ENCODE measurements at regions not wholly inside any gene's neighbourhood (a gene's known extent, or its start where the extent isn't known, plus 50 kb on each side); places are given as distances from the start of the nearest gene placed in this dataset.

- Mint-ChIP-seq H3K4me1 (no peaks in the 10 kb centered on the region), H3K4me3 (no peak overlapping the region), H3K9me3 (peaks cover 0 to 4% (median 0%) of the 10 kb centered on the region in 7 donors), H3K27me3 (ENCODE audit: low read depth in 3 of 3) (no peaks in the 10 kb centered on the region), H3K27ac (no peak overlapping the region), H3K36me3 (no peaks in the 10 kb centered on the region)
- no peak overlapping the region for H2AFZ ChIP-seq (ENCODE audit: insufficient read depth, low read depth, low read length, poor library complexity, severe bottlenecking)
- no peaks in the 10 kb centered on the region for H3K27me3 ChIP-seq (ENCODE audit: control insufficient read depth in 2 of 2, insufficient read depth in 2 of 2, low read length in 2 of 2)
- TF ChIP-seq, protein P1, sequence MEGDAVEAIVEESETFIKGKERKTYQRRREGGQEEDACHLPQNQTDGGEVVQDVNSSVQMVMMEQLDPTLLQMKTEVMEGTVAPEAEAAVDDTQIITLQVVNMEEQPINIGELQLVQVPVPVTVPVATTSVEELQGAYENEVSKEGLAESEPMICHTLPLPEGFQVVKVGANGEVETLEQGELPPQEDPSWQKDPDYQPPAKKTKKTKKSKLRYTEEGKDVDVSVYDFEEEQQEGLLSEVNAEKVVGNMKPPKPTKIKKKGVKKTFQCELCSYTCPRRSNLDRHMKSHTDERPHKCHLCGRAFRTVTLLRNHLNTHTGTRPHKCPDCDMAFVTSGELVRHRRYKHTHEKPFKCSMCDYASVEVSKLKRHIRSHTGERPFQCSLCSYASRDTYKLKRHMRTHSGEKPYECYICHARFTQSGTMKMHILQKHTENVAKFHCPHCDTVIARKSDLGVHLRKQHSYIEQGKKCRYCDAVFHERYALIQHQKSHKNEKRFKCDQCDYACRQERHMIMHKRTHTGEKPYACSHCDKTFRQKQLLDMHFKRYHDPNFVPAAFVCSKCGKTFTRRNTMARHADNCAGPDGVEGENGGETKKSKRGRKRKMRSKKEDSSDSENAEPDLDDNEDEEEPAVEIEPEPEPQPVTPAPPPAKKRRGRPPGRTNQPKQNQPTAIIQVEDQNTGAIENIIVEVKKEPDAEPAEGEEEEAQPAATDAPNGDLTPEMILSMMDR (IDR thresholded peaks at IDR 0.05) = no peak
- H3K9ac ChIP-seq (ENCODE audit: insufficient read depth, low read length, poor library complexity, severe bottlenecking) = no peak overlapping the region
- no peak overlapping the region for H3K4me3 ChIP-seq (replicated peaks in 1 of 3; ENCODE audit: low read depth in 2 of 3, low read length in 3 of 3)
- intact Hi-C loops (cut with micrococcal nuclease) = no loop called here
- DNase-seq = no peak
- H3K4me2 ChIP-seq (replicated peaks; ENCODE audit: extremely low read depth, low read length, poor library complexity, severe bottlenecking) = no peak overlapping the region
- H3K4me1 ChIP-seq (ENCODE audit: control insufficient read depth in 1 of 2, insufficient read depth in 2 of 2, low read length in 2 of 2) = no peaks in the 10 kb centered on the region
- H3K27ac ChIP-seq (ENCODE audit: low read depth in 1 of 2, low read length in 2 of 2) = no peak overlapping the region
- no peaks in the 10 kb centered on the region for H3K9me3 ChIP-seq (replicated peaks in 1 of 2; ENCODE audit: control insufficient read depth in 1 of 2, insufficient read depth in 1 of 2, low read length in 2 of 2)
- WGBS (ENCODE audit: insufficient coverage) = no CpG with 5 or more reads among the region's 1 CpG
- no peaks in the 10 kb centered on the region for H4K20me1 ChIP-seq (ENCODE audit: insufficient read depth, low read length)
- no peaks in the 10 kb centered on the region for H3K79me2 ChIP-seq (ENCODE audit: insufficient read depth, low read length)
- H3K36me3 ChIP-seq (replicated peaks in 1 of 2; ENCODE audit: control insufficient read depth in 1 of 2, insufficient read depth in 2 of 2, low read length in 2 of 2) = no peaks in the 10 kb centered on the region
These were observed 478.4 kb downstream of the STK39 start for GRCh38 chr2:167769020-167769419.

GRCh38 chr2:167767830-167768229 lies 479.6 kb downstream of the STK39 start:
- no peaks in the 10 kb centered on the region for H3K36me3 Mint-ChIP-seq
- no peaks in the 10 kb centered on the region for H3K27me3 Mint-ChIP-seq (ENCODE audit: low read depth in 3 of 3)
- peaks cover 0 to 4% (median 0%) of the 10 kb centered on the region in 7 donors for H3K9me3 Mint-ChIP-seq
- no peak overlapping the region for H2AFZ ChIP-seq (ENCODE audit: insufficient read depth, low read depth, low read length, poor library complexity, severe bottlenecking)
- H3K4me2 ChIP-seq (replicated peaks; ENCODE audit: extremely low read depth, low read length, poor library complexity, severe bottlenecking) = no peak overlapping the region
- no peaks in the 10 kb centered on the region for H3K4me1 ChIP-seq (ENCODE audit: control insufficient read depth in 1 of 2, insufficient read depth in 2 of 2, low read length in 2 of 2)
- H3K4me1 Mint-ChIP-seq = no peaks in the 10 kb centered on the region
- no peak overlapping the region for H3K27ac ChIP-seq (ENCODE audit: low read depth in 1 of 2, low read length in 2 of 2)
- H3K9me3 ChIP-seq (replicated peaks in 1 of 2; ENCODE audit: control insufficient read depth in 1 of 2, insufficient read depth in 1 of 2, low read length in 2 of 2) = no peaks in the 10 kb centered on the region
- no peak overlapping the region for H3K9ac ChIP-seq (ENCODE audit: insufficient read depth, low read length, poor library complexity, severe bottlenecking)
- intact Hi-C loops (cut with micrococcal nuclease) = no loop called here
- no peak for DNase-seq
- no peak overlapping the region for H3K27ac Mint-ChIP-seq
- TF ChIP-seq, protein P1 (IDR thresholded peaks at IDR 0.05) = no peak
- no peak overlapping the region for H3K4me3 Mint-ChIP-seq
- H3K79me2 ChIP-seq (ENCODE audit: insufficient read depth, low read length) = no peaks in the 10 kb centered on the region
- no peaks in the 10 kb centered on the region for H4K20me1 ChIP-seq (ENCODE audit: insufficient read depth, low read length)
- no peaks in the 10 kb centered on the region for H3K27me3 ChIP-seq (ENCODE audit: control insufficient read depth in 2 of 2, insufficient read depth in 2 of 2, low read length in 2 of 2)
- H3K36me3 ChIP-seq (replicated peaks in 1 of 2; ENCODE audit: control insufficient read depth in 1 of 2, insufficient read depth in 2 of 2, low read length in 2 of 2) = no peaks in the 10 kb centered on the region
- H3K4me3 ChIP-seq (replicated peaks in 1 of 3; ENCODE audit: low read depth in 2 of 3, low read length in 3 of 3) = no peak overlapping the region

Measured in CD14-positive monocyte (primary cell).